HT1080 (cell line): ENCODE measurements at regions not wholly inside any gene's neighbourhood (a gene's known extent, or its start where the extent isn't known, plus 50 kb on each side); places are given as distances from the start of the nearest gene placed in this dataset.

Source experiments
- DNase-seq: peaks from one replicate; pipeline ENCODE4 v3.0.0-alpha.2; 2015; ENCODE audit warnings: low read depth

GRCh38 chr11:109553284-109553683, 131.3 kb downstream of the C11orf87 start:
- no peak for DNase-seq

- no peak for DNase-seq
Measured at GRCh38 chr11:109554951-109555350, 133.0 kb downstream of the C11orf87 start.

- no peak for DNase-seq
Measured at GRCh38 chr11:109564241-109564640, 142.3 kb downstream of the C11orf87 start.

- no peak for DNase-seq
Measured at GRCh38 chr11:109582470-109582869, 160.5 kb downstream of the C11orf87 start.

- no peak for DNase-seq
Measured at GRCh38 chr11:109584001-109584972, 162.3 kb downstream of the C11orf87 start.

GRCh38 chr11:109586789-109587188, 164.8 kb downstream of the C11orf87 start:
- DNase-seq: peak; percentile 65

GRCh38 chr11:109590782-109591181, 168.8 kb downstream of the C11orf87 start:
- no peak for DNase-seq

GRCh38 chr11:109597336-109597735, 175.3 kb downstream of the C11orf87 start:
- DNase-seq: peak; percentile 50

GRCh38 chr11:109604481-109605400, 182.8 kb downstream of the C11orf87 start:
- no peak for DNase-seq

- peak; percentile 42 for DNase-seq
Measured at GRCh38 chr11:109606256-109606655, 184.3 kb downstream of the C11orf87 start.

- DNase-seq: no peak
Measured at GRCh38 chr11:109609454-109610185, 187.6 kb downstream of the C11orf87 start.

- DNase-seq: peak; percentile 55
Measured at GRCh38 chr11:109612496-109612895, 190.5 kb downstream of the C11orf87 start.

- no peak for DNase-seq
Measured at GRCh38 chr11:109619498-109619897, 197.5 kb downstream of the C11orf87 start.

- no peak for DNase-seq
Measured at GRCh38 chr11:109629734-109630133, 207.7 kb downstream of the C11orf87 start.

GRCh38 chr11:109641549-109641948, 219.6 kb downstream of the C11orf87 start:
- DNase-seq: peak; percentile 59

- DNase-seq: peak; percentile 29
Measured at GRCh38 chr11:109644152-109644551, 222.2 kb downstream of the C11orf87 start.

- no peak for DNase-seq
Measured at GRCh38 chr11:109648804-109649203, 226.8 kb downstream of the C11orf87 start.

GRCh38 chr11:109654091-109654490, 232.1 kb downstream of the C11orf87 start:
- no peak for DNase-seq

- no peak for DNase-seq
Measured at GRCh38 chr11:109658190-109658589, 236.2 kb downstream of the C11orf87 start.

GRCh38 chr11:109667719-109668118, 245.7 kb downstream of the C11orf87 start:
- DNase-seq: no peak

- no peak for DNase-seq
Measured at GRCh38 chr11:109668973-109669634, 247.1 kb downstream of the C11orf87 start.
